Fibroblast of peridontal ligament (primary cell): ENCODE measurements at regions not wholly inside any gene's neighbourhood (a gene's known extent, or its start where the extent isn't known, plus 50 kb on each side); places are given as distances from the start of the nearest gene placed in this dataset.

Experiments
- DNase-seq: peaks from one replicate; pipeline ENCODE4 v3.0.0-alpha.2; 2010; ENCODE audit errors: extremely low read depth

GRCh38 chr2:15765211-15765610 is 173.5 kb downstream of the DDX1 start:
- no peak for DNase-seq

GRCh38 chr2:15765686-15766302 is 174.1 kb downstream of the DDX1 start:
- no peak for DNase-seq

GRCh38 chr2:15766303-15766861 is 174.0 kb upstream of the MYCN start:
- DNase-seq: no peak

- no peak for DNase-seq
These were observed 173.3 kb upstream of the MYCN start for GRCh38 chr2:15766911-15767597.

- DNase-seq: no peak
These were observed 172.7 kb upstream of the MYCN start for GRCh38 chr2:15767679-15768078.

GRCh38 chr2:15768142-15768541 is 172.2 kb upstream of the MYCN start:
- no peak for DNase-seq

GRCh38 chr2:15768615-15769014 is 171.7 kb upstream of the MYCN start:
- no peak for DNase-seq

GRCh38 chr2:15769235-15769634 is 171.1 kb upstream of the MYCN start:
- no peak for DNase-seq

- no peak for DNase-seq
These were observed 170.4 kb upstream of the MYCN start for GRCh38 chr2:15769676-15770547.

- DNase-seq: no peak
These were observed 169.7 kb upstream of the MYCN start for GRCh38 chr2:15770606-15771005.

- no peak for DNase-seq
These were observed 169.2 kb upstream of the MYCN start for GRCh38 chr2:15771124-15771523.

- DNase-seq: no peak
These were observed 168.2 kb upstream of the MYCN start for GRCh38 chr2:15772086-15772595.

- no peak for DNase-seq
These were observed 167.7 kb upstream of the MYCN start for GRCh38 chr2:15772681-15773080.

GRCh38 chr2:15773204-15773603 is 167.1 kb upstream of the MYCN start:
- DNase-seq: no peak

- DNase-seq: no peak
These were observed 166.5 kb upstream of the MYCN start for GRCh38 chr2:15773846-15774245.

- DNase-seq: no peak
These were observed 164.4 kb upstream of the MYCN start for GRCh38 chr2:15775753-15776628.

- DNase-seq: no peak
These were observed 163.8 kb upstream of the MYCN start for GRCh38 chr2:15776629-15776919.

- no peak for DNase-seq
These were observed 163.2 kb upstream of the MYCN start for GRCh38 chr2:15776992-15777702.

GRCh38 chr2:15777795-15778371 is 162.5 kb upstream of the MYCN start:
- no peak for DNase-seq

GRCh38 chr2:15778529-15779219 is 161.7 kb upstream of the MYCN start:
- DNase-seq: no peak
